GM12865 (cell line): ENCODE measurements at regions not wholly inside any gene's neighbourhood (a gene's known extent, or its start where the extent isn't known, plus 50 kb on each side); places are given as distances from the start of the nearest gene placed in this dataset.
"Not testable (repeated sequence)": the region's sequence is repeated elsewhere in the genome, so short reads cannot be mapped to it uniquely, and the experiment has no call there.

Source experiments
- DNase-seq: peaks from one replicate; pipeline ENCODE4 v3.0.0; 2010; ENCODE audit warnings: low read depth
- H3K4me3 ChIP-seq: 2 replicates; pipeline ENCODE4 v1.5.1; 2011; ENCODE audit warnings: mild to moderate bottlenecking, low read depth, low read length, control low read depth
- TF ChIP-seq, protein P1 (sequence below): IDR thresholded peaks from 2 replicates; pipeline ENCODE4 v1.5.1; 2011; ENCODE audit warnings: low read length, control low read depth, low read depth, inconsistent platforms; ENCODE audit not compliant: insufficient read depth; ENCODE audit errors: missing control alignments

DNA sequence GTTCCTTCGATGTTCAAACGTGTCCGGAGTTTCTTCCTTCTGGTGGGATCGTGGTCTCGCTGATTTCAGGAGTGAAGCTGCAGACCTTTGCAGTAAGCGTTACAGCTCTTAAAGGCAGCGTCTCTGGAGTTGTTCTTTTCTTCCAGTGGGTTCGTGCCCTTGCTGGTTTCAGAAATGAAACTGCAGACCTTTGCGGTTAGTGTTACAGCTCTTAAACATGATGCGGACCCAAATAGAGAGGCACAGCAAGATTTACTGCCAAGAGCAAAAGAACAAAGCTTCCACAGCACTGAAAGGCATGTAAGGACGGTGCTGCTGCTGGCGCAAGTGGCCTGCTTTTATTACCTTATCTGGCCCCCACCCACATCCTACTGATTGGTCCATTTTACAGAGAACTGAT lies 931.4 kb downstream of the IPMK start:
- no peak overlapping the region for H3K4me3 ChIP-seq
- no peak for DNase-seq
- TF ChIP-seq, protein P1, sequence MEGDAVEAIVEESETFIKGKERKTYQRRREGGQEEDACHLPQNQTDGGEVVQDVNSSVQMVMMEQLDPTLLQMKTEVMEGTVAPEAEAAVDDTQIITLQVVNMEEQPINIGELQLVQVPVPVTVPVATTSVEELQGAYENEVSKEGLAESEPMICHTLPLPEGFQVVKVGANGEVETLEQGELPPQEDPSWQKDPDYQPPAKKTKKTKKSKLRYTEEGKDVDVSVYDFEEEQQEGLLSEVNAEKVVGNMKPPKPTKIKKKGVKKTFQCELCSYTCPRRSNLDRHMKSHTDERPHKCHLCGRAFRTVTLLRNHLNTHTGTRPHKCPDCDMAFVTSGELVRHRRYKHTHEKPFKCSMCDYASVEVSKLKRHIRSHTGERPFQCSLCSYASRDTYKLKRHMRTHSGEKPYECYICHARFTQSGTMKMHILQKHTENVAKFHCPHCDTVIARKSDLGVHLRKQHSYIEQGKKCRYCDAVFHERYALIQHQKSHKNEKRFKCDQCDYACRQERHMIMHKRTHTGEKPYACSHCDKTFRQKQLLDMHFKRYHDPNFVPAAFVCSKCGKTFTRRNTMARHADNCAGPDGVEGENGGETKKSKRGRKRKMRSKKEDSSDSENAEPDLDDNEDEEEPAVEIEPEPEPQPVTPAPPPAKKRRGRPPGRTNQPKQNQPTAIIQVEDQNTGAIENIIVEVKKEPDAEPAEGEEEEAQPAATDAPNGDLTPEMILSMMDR = no peak

DNA sequence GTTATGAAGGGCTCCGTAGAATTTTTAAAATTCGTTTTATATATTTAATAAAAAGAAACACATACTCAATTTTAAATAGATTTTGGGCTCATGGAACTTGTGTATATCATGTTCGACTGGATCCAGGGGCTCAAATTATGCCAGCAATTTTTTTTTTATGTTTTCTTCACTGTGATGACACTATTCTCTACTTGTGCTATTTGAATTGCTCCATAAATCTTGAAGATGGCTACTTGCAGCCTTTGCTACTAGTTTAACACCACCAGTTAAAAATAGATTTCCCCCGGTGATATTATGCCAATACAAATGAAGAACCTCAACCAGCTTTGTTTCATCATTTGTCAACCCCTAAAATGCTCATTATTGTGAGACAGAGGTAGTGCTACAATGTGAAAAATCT lies 933.2 kb downstream of the IPMK start:
- no peak overlapping the region for H3K4me3 ChIP-seq
- no peak for DNase-seq
- TF ChIP-seq, protein P1 = no peak

DNA sequence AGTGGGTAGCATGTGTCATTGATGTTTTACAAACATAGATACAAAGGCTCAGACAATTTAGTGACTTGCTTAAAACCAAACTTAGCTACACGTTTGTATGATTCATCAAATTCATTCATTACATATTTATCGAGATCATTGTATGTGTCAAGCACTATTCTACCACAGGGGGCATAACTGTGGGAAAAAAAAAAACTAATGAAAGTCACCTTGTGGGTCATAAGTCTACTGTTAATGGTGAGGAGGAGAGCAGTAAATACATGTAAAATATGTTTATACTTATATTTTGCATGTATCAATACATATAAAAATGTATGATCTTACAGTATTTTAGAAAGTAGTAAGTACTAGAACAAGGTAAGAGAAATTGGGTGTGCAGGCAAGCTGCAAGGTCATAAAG lies 933.8 kb downstream of the IPMK start:
- DNase-seq = no peak
- no peak overlapping the region for H3K4me3 ChIP-seq
- TF ChIP-seq, protein P1 = no peak

DNA sequence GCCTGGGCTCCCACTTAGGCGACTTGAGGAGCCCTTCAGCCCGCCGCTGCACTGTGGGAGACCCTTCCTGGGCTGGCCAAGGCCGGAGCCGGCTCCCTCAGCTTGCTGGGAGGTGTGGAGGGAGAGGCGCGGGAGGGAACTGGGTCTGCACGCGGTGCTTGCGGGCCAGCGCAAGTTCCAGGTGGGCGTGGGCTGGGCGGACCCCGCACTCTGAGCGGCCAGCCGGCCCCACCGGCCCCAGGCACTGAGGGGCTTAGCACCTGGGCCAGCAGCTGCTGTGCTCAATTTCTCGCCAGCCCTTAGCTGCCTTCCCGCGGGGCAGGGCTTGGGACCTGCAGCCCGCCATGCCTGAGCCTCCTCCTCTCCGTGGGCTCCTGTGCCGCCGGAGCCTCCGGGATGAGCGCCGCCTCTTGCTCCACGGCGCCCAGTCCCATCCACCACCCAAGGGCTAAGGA lies 946.3 kb downstream of the IPMK start:
- not testable (repeated sequence) for H3K4me3 ChIP-seq, DNase-seq

DNA sequence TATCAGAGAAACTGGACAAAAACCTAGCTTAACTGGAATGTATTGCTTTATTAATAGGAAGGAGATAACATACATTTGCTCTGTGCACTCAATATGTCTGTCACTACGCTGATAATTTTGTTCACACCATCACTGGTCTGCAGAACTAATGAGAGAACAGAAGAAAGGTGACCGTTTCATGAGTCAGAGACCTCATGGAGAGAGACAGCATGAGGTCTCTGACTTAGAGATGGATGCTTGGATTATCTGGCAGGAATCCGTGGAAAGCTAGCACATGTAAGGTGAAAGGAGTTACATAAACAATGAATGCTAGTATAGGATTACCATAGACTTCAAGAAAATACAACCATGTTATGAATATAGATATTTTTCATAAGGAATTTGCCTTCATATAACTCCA lies 947.3 kb downstream of the IPMK start:
- TF ChIP-seq, protein P1 = no peak
- no peak for DNase-seq
- no peak overlapping the region for H3K4me3 ChIP-seq

DNA sequence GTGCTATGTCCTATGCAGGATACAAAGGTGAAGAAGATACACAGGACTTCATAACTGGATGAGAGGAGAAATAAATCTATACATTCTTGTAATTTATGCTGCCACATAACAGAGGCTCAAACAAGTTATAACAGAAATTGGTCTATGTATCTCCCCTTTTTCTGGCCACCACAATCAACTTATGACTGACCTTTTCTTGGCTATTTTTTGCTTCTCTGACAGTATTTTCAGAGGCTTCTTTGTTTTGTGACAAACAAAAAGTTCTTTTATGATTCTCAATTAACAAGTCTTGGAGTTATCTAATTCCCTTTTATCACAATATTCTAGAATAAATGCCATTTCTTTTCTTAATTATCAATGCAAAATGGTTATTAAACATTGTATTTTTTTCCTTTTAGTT lies 953.0 kb upstream of the ZWINT start:
- no peak for DNase-seq
- no peak overlapping the region for H3K4me3 ChIP-seq
- TF ChIP-seq, protein P1 = no peak

DNA sequence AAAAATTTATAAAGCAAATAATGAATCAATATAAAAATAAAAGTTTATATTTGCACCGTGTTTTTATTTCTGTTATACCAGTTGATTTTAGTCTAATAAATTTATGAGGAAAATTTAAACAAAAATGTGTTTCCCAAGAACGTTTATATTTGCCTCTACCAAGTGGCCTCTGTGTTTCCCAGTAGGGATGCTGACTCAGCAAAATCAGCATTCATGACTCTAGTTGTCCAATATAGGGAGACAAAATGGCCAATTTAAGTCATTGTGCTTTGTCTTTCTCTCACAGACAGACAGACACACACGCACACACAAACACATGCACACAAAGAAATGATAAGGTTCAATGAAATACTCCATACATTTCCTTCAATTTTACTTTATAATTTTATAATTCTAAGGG lies 942.5 kb upstream of the ZWINT start:
- no peak overlapping the region for H3K4me3 ChIP-seq
- no peak for DNase-seq

More for the DNA sequence above, 942.5 kb upstream of the ZWINT start:
- TF ChIP-seq, protein P1 = no peak
